ENCODE measurements at regions not wholly inside any gene's neighbourhood (a gene's known extent, or its start where the extent isn't known, plus 50 kb on each side); places are given as distances from the start of the nearest gene placed in this dataset.

GRCh38 chr2:132274000-132274399 lies 112.2 kb upstream of the ANKRD30BL start:
- no peak for ATAC-seq
- TF ChIP-seq PATZ1 (CRISPR knock-in tag; IDR thresholded peaks at IDR 0.05; ENCODE audit: borderline replicate concordance), result no peak
- no peak for TF ChIP-seq GLIS3 (CRISPR knock-in tag; IDR thresholded peaks at IDR 0.05)
- no peak for TF ChIP-seq ISL1 (CRISPR knock-in tag; IDR thresholded peaks at IDR 0.05)
- no peak for TF ChIP-seq ZNF565 (CRISPR knock-in tag; conservative IDR thresholded peaks at IDR 0.05; ENCODE audit: low read depth)
- TF ChIP-seq, protein P1, sequence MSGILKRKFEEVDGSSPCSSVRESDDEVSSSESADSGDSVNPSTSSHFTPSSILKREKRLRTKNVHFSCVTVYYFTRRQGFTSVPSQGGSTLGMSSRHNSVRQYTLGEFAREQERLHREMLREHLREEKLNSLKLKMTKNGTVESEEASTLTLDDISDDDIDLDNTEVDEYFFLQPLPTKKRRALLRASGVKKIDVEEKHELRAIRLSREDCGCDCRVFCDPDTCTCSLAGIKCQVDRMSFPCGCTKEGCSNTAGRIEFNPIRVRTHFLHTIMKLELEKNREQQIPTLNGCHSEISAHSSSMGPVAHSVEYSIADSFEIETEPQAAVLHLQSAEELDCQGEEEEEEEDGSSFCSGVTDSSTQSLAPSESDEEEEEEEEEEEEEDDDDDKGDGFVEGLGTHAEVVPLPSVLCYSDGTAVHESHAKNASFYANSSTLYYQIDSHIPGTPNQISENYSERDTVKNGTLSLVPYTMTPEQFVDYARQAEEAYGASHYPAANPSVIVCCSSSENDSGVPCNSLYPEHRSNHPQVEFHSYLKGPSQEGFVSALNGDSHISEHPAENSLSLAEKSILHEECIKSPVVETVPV (CRISPR knock-in tag; IDR thresholded peaks at IDR 0.05), result no peak
- no peak for TF ChIP-seq ZFP3 (CRISPR knock-in tag; IDR thresholded peaks at IDR 0.05)

DNA sequence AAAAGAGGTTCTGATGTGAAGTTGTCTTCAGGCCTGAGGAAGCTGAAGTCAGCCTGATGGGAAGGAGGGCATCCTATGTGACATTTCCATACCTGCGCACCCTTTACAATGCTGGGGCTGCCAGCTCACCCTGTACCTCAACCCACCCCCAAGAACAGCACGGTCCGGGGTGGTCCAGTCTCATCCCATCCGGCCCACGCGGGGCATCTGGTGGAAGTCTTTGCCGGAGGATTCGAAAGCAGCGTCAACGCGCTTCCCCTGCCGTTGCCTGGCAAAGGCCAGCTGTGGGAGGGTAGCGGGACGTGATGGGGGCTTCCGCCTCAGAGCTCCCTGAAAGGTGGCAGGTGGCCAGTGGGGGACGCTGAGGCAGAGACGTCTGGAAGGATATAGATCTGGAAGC lies 113.6 kb upstream of the ANKRD30BL start:
- ATAC-seq, result no peak
- TF ChIP-seq, protein P1 (CRISPR knock-in tag; IDR thresholded peaks at IDR 0.05), result no peak
- TF ChIP-seq ZFP30 (CRISPR knock-in tag; IDR thresholded peaks at IDR 0.05), result no peak
- no peak for TF ChIP-seq RARB (CRISPR knock-in tag; IDR thresholded peaks at IDR 0.05)
- no peak for TF ChIP-seq ISL1 (CRISPR knock-in tag; IDR thresholded peaks at IDR 0.05)
- no peak for TF ChIP-seq PATZ1 (CRISPR knock-in tag; IDR thresholded peaks at IDR 0.05; ENCODE audit: borderline replicate concordance)
- TF ChIP-seq BACH2 (CRISPR knock-in tag; IDR thresholded peaks at IDR 0.05; ENCODE audit: borderline replicate concordance), result no peak
- no peak for TF ChIP-seq ZNF565 (CRISPR knock-in tag; conservative IDR thresholded peaks at IDR 0.05; ENCODE audit: low read depth)
- TF ChIP-seq ESRRG (CRISPR knock-in tag; IDR thresholded peaks at IDR 0.05), result no peak
- TF ChIP-seq, protein P2, sequence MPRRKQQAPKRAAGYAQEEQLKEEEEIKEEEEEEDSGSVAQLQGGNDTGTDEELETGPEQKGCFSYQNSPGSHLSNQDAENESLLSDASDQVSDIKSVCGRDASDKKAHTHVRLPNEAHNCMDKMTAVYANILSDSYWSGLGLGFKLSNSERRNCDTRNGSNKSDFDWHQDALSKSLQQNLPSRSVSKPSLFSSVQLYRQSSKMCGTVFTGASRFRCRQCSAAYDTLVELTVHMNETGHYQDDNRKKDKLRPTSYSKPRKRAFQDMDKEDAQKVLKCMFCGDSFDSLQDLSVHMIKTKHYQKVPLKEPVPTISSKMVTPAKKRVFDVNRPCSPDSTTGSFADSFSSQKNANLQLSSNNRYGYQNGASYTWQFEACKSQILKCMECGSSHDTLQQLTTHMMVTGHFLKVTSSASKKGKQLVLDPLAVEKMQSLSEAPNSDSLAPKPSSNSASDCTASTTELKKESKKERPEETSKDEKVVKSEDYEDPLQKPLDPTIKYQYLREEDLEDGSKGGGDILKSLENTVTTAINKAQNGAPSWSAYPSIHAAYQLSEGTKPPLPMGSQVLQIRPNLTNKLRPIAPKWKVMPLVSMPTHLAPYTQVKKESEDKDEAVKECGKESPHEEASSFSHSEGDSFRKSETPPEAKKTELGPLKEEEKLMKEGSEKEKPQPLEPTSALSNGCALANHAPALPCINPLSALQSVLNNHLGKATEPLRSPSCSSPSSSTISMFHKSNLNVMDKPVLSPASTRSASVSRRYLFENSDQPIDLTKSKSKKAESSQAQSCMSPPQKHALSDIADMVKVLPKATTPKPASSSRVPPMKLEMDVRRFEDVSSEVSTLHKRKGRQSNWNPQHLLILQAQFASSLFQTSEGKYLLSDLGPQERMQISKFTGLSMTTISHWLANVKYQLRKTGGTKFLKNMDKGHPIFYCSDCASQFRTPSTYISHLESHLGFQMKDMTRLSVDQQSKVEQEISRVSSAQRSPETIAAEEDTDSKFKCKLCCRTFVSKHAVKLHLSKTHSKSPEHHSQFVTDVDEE (CRISPR knock-in tag; IDR thresholded peaks at IDR 0.05), result no peak
- no peak for TF ChIP-seq PPARA (CRISPR knock-in tag; IDR thresholded peaks at IDR 0.05; ENCODE audit: borderline replicate concordance)
- TF ChIP-seq TCF4 (CRISPR knock-in tag; IDR thresholded peaks at IDR 0.05; ENCODE audit: borderline replicate concordance), result no peak
- no peak for TF ChIP-seq SNAI2 (CRISPR knock-in tag; IDR thresholded peaks at IDR 0.05)
- TF ChIP-seq OSR1 (CRISPR knock-in tag; IDR thresholded peaks at IDR 0.05), result no peak
- TF ChIP-seq ZNF8 (CRISPR knock-in tag; IDR thresholded peaks at IDR 0.05), result no peak
- no peak for TF ChIP-seq ZNF70 (CRISPR knock-in tag; IDR thresholded peaks at IDR 0.05)
- TF ChIP-seq ZFP3 (CRISPR knock-in tag; IDR thresholded peaks at IDR 0.05), result no peak
- no peak for TF ChIP-seq GLIS3 (CRISPR knock-in tag; IDR thresholded peaks at IDR 0.05)
- TF ChIP-seq CSDC2 (CRISPR knock-in tag; IDR thresholded peaks at IDR 0.05), result no peak
- TF ChIP-seq, protein P3, sequence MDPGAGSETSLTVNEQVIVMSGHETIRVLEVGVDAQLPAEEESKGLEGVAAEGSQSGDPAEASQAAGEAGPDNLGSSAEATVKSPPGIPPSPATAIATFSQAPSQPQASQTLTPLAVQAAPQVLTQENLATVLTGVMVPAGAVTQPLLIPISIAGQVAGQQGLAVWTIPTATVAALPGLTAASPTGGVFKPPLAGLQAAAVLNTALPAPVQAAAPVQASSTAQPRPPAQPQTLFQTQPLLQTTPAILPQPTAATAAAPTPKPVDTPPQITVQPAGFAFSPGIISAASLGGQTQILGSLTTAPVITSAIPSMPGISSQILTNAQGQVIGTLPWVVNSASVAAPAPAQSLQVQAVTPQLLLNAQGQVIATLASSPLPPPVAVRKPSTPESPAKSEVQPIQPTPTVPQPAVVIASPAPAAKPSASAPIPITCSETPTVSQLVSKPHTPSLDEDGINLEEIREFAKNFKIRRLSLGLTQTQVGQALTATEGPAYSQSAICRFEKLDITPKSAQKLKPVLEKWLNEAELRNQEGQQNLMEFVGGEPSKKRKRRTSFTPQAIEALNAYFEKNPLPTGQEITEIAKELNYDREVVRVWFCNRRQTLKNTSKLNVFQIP (CRISPR knock-in tag; IDR thresholded peaks at IDR 0.05; ENCODE audit: borderline replicate concordance, low read depth), result no peak

- ATAC-seq, result no peak
- TF ChIP-seq TCF4 (CRISPR knock-in tag; IDR thresholded peaks at IDR 0.05; ENCODE audit: borderline replicate concordance) (no peak), ZNF70 (CRISPR knock-in tag; IDR thresholded peaks at IDR 0.05) (no peak), ARNTL (CRISPR knock-in tag; IDR thresholded peaks at IDR 0.05; ENCODE audit: borderline replicate concordance, low read depth) (no peak), ZNF565 (CRISPR knock-in tag; conservative IDR thresholded peaks at IDR 0.05; ENCODE audit: low read depth) (no peak), ESRRG (CRISPR knock-in tag; IDR thresholded peaks at IDR 0.05) (no peak), ZNF8 (CRISPR knock-in tag; IDR thresholded peaks at IDR 0.05) (no peak), ZFP30 (CRISPR knock-in tag; IDR thresholded peaks at IDR 0.05) (no peak), CREB5 (CRISPR knock-in tag; IDR thresholded peaks at IDR 0.05; ENCODE audit: low read depth) (no peak), SNAI2 (CRISPR knock-in tag; IDR thresholded peaks at IDR 0.05) (no peak), RARB (CRISPR knock-in tag; IDR thresholded peaks at IDR 0.05) (no peak), GLIS3 (CRISPR knock-in tag; IDR thresholded peaks at IDR 0.05) (no peak), OSR1 (CRISPR knock-in tag; IDR thresholded peaks at IDR 0.05) (no peak)
- TF ChIP-seq, protein P3 (CRISPR knock-in tag; IDR thresholded peaks at IDR 0.05; ENCODE audit: borderline replicate concordance, low read depth), result no peak
Observed at GRCh38 chr2:132276571-132276981, 114.8 kb upstream of the ANKRD30BL start.
